Suprapubic skin (tissue), 3 donors: ENCODE measurements at regions not wholly inside any gene's neighbourhood (a gene's known extent, or its start where the extent isn't known, plus 50 kb on each side); places are given as distances from the start of the nearest gene placed in this dataset.

ENCODE experiments used
- CTCF ChIP-seq, 2 donors: fragments of 200-600 bp in 1 of 2; fragments of 450-650 bp in 1 of 2; sonication (generic) in 1 of 2; IDR thresholded peaks; one replicate each; pipeline ENCODE4 v1.5.1; 2016 to 2019; ENCODE audit warnings: antibody characterized with exemption in 2 of 2, mild to moderate bottlenecking in 1 of 2, moderate library complexity in 1 of 2
- POLR2AphosphoS5 ChIP-seq, 3 donors: sonication (generic); formaldehyde crosslinking; IDR thresholded peaks; one replicate each; pipeline ENCODE4 v1.6.1; 2017; ENCODE audit warnings: antibody characterized with exemption in 3 of 3

GRCh38 chr6:170130201-170130621 lies 160.7 kb downstream of the DLL1 start:
- TF ChIP-seq POLR2AphosphoS5 (IDR thresholded peaks at IDR 0.05) (no peak), CTCF (IDR thresholded peaks at IDR 0.05) (no peak)
